Esophagus mucosa (tissue), 1 donor: ENCODE measurements at regions not wholly inside any gene's neighbourhood (a gene's known extent, or its start where the extent isn't known, plus 50 kb on each side); places are given as distances from the start of the nearest gene placed in this dataset.
A peak's percentile ranks its signal among the peaks of the same experiment; 100 is the strongest.

Source experiments
- ATAC-seq: fragments of 200-7000 bp; cut with Tn5 transposase; one replicate; pipeline ENCODE4 v1.9.1; 2020
- donor health status: DM: yes; HTN: yes; CAD: no.

GRCh38 chr4:11182586-11183355 is 245.9 kb downstream of the HS3ST1 start:
- ATAC-seq: peak; percentile 38

- ATAC-seq: peak; percentile 53
These were observed 246.7 kb downstream of the HS3ST1 start for GRCh38 chr4:11182031-11182430.

DNA sequence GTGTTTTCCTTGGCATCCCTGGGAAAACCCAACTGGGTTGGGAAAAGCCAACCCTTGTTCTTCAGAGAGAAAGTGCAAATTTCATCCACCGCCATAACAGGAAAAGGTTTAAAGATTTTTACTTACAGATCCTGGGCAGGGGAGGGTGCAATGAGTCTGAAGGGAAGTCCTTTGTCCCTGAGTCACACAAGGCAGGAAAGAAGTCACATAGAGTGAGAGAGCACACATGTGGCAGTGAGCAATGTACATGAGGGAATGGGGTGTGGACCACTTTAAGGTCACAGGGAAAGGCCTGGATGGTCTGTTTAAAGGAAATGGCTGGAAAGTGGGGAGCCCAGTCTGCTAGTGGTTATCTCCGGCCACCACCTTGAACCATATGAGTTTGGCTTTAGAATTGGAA is 248.9 kb downstream of the HS3ST1 start:
- ATAC-seq: peak; percentile 64

DNA sequence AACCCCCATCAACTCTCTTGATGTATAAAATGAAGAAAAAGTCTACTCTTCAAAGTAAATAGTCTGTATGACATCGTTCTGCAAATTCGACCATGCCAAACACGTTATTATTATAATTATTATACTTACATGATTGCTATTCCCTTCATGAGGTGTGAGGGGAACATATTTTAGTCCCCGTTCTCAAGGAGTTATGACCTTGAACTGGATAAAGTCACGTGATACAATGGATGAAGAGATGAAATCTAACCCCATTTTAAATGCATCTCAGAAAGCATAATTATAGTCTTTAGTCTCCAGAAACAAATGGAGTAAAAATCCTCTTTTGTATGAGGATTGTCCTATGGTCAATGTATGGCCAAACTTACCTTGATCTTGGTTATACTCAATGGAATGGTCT is 250.3 kb downstream of the HS3ST1 start:
- ATAC-seq: no peak

- no peak for ATAC-seq
These were observed 253.3 kb downstream of the HS3ST1 start for GRCh38 chr4:11175374-11175773.

GRCh38 chr4:11166606-11167005 is 262.1 kb downstream of the HS3ST1 start:
- no peak for ATAC-seq

DNA sequence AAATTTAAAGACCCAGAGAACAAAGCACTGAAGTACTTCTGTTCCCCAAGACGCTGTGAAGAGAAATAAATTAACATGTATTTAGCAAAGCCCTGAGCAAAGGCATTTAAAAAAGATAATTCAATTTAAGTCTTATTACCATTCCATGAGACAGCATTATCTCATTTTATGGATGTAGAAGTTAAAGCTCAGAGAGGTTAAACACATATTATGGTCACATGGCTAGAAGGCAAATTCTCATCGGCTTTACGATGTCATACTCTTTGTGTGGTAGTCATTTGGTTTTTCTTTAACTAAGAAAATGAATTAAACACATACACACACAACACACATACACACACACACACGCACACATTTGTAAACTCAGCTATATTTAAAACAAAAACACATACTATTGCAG is 262.7 kb downstream of the HS3ST1 start:
- no peak for ATAC-seq

DNA sequence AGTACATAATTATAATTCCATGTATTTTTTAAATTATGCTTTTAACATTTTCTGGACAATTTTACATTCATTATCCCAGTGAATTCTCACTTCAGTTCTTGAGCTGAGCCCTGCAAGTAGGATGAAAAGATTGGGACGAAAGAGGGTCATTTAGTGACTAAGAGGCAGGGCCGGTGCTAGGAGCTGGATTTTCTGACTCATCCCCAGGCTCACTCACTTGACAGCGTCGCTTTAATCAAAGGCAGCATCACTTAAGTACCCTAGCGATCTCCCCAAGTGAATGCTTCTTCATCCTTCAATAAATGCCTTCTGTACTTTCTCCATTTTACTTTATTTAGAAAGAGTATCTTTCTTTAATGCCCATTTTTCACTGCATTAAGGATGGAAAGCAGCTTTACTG is 263.6 kb downstream of the HS3ST1 start:
- ATAC-seq: no peak

DNA sequence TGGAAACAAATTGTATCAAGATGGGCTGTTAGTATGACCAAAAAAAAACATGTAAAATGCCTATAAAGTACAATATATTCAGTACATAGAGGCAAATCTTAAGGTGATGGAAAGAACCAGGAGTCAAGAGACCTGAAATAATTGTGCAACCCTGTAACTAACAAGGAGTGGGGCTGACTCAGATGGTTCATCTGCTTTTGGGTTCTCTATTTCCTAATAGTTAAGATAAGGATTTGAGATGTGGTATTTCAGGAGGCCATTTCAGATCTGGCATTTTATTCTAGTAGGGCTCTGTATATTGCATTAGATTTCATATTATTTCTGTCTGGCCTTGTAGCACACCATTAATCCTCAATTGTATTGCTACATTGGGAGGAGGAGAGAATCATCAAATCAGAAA is 268.4 kb downstream of the HS3ST1 start:
- ATAC-seq: no peak

- ATAC-seq: no peak
These were observed 269.7 kb downstream of the HS3ST1 start for GRCh38 chr4:11158971-11159370.

GRCh38 chr4:11155208-11155867 is 273.4 kb downstream of the HS3ST1 start:
- ATAC-seq: no peak

- no peak for ATAC-seq
These were observed 275.4 kb downstream of the HS3ST1 start for GRCh38 chr4:11153171-11153750.

- no peak for ATAC-seq
These were observed 276.0 kb downstream of the HS3ST1 start for GRCh38 chr4:11152684-11153083.

- ATAC-seq: no peak
These were observed 277.2 kb downstream of the HS3ST1 start for GRCh38 chr4:11151500-11151899.

DNA sequence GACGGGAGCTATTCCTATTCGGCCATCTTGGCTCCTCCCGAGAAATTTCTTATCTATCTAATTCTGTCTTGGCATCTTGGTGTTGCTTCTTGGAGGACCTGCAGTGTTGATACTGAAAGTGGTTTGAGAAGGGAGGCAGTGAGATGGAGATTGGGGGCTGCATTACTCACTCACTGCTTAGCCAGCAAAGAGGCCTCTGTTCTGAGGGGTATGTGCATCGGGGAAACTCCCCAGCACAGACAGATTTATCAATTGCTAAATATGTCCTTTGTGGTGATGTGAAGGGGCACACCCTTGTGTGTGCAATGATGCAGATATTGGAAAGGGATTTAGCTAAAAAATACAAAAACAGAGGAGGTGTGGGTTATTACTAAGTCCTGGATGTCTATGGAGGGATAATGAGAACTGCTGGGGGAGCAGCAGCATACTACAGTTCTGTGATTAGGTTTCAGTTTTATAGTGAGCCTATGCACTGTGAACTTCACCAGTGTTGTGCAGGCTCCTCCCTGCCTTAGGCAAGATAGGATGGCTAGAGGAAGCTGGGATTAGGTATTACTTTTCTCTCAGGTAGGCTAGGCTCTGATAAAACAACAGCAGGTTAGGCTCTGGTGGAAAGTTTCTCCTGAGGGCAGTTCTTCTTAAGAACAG is 279.0 kb downstream of the HS3ST1 start:
- ATAC-seq: no peak

DNA sequence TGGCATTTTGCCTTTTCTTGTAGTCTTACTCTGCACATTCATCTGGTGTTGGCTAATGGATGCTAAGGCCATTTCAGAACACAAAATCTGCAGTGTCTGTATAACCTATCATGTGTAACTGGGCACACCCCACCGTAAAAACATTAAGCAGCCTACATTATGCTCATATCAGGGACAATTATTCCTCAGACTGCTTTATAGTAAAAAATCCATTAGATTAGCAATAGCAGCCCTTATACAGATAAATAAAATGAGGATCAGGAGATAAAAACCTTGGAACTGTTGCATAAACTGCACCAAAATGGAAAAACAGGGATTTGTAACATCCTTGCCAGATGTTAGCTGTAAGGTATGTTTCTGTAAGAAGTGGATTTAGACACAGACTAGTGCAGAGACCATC is 288.8 kb downstream of the HS3ST1 start:
- no peak for ATAC-seq

- no peak for ATAC-seq
These were observed 289.7 kb downstream of the HS3ST1 start for GRCh38 chr4:11138964-11139363.

- no peak for ATAC-seq
These were observed 294.0 kb downstream of the HS3ST1 start for GRCh38 chr4:11134705-11135104.

DNA sequence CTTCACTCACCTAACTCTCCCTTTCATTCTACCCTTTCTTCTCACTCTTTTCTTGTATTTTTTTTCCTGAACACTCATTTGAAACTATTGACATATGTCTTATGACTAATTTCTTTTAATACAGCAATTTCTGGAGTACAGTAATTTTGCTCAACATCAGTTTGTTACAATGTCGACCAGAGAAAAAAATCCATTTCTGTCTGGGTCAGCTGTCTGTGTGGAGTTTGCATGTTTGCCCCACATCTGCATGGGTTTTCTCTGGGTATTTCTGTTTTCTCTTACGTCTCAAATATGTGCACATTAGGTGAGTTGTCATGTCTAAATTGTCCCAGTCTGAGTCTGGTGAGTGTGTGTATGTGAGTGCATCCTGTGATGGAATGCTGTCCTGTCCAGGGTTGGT is 294.8 kb downstream of the HS3ST1 start:
- ATAC-seq: no peak

GRCh38 chr4:11132478-11132877 is 296.2 kb downstream of the HS3ST1 start:
- ATAC-seq: no peak

DNA sequence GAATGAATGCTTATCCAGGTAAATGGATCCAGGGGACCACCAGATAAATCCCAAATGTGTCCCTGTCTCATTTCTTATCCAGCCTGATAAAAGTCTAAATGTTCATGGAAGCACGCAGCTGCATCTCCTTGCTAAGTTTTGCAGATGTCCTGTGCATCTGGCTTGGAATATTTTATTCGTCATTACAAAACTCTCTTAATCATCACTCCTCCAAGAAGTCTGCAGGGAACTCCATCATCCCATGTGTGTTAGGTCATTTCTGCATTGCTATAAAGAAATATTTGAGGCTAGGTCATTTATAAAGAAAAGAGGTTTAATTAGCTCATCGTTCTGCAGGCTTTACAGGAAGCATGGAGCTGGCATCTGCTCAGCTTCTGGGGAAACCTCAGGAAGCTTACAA is 297.2 kb downstream of the HS3ST1 start:
- ATAC-seq: no peak

- no peak for ATAC-seq
These were observed 298.3 kb downstream of the HS3ST1 start for GRCh38 chr4:11130195-11130970.

DNA sequence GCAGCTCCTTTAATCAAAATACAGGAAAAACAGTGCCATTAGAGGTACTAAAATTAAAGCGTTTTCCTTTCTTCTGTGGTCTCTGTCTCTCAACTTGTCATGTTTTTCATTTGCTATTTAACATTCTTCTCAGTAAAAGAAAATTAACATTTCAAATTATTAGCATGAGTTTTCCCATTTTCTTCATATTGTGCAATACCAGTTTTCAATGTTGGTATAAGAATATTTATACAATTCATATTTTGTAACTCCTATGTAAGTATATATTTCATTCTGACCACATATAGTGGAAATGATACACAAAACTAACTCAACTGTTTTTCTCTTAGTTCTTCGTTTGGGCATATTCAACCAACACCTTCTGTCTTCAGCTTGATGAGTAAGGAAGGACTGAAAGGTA is 308.3 kb downstream of the HS3ST1 start:
- ATAC-seq: no peak
